Heart left ventricle (tissue), 13 donors: ENCODE measurements at regions not wholly inside any gene's neighbourhood (a gene's known extent, or its start where the extent isn't known, plus 50 kb on each side); places are given as distances from the start of the nearest gene placed in this dataset.

Experiments used
- CTCF ChIP-seq, 12 donors: fragments of 200-600 bp; sonication (generic) in 4 of 12; IDR thresholded peaks; one replicate each; pipeline versions ENCODE4 v1.5.0 to v1.8.0; 2018 to 2022; ENCODE audit warnings: antibody characterized with exemption in 12 of 12, mild to moderate bottlenecking in 5 of 12
- POLR2A ChIP-seq, 2 donors: fragments of 450-650 bp; IDR thresholded peaks; one replicate each; pipeline ENCODE4 v1.6.1; 2017; ENCODE audit warnings: antibody characterized with exemption in 2 of 2, mild to moderate bottlenecking in 2 of 2, moderate library complexity in 2 of 2
- donor health status: ischemic (EF 13 %, LVEDD 7.1; RV severe dilation, severe dysfunction).
- donor health status: DM: no; HTN: yes; CAD: no.
- donor health status: DM: no; HTN: no; CAD: no.
- donor health status: ischemic (EF 25% LVEDD 6.9; RV normal size, moderate dysfunction).
- donor health status: ischemic (EF 25% LVEDD 5.7; RV mildly dilated, moderate dysfunction).
- donor health status: ischemic (EF 35%, LVEDD 5.7; RV mildly dilated, moderate dysfunction).
- donor health status: nonischemic (EF 11% LVEDD 7.7; RV severe dilation, severe dysfunction).
- donor health status: DM: yes; HTN: yes; CAD: no.
- donor health status: PGD.
- donor health status: ischemic (EF 29% LVEDD 5.4; RV normal size, mild dysfunction).
- donor health status: nonischemic (EF 23%, LVEDD 6.1; RV moderate dilation, normal function).

GRCh38 chrX:67408423-67409079, 135.3 kb upstream of the AR start:
- TF ChIP-seq CTCF (IDR thresholded peaks at IDR 0.05) (no peak), POLR2A (IDR thresholded peaks at IDR 0.05) (no peak)
